VCaP (cell line): ENCODE measurements at regions not wholly inside any gene's neighbourhood (a gene's known extent, or its start where the extent isn't known, plus 50 kb on each side); places are given as distances from the start of the nearest gene placed in this dataset.
A peak's percentile ranks its signal among the peaks of the same experiment; 100 is the strongest.

Experiments
- H3K27ac ChIP-seq: fragments of 450-650 bp; 2 replicates; pipeline ENCODE4 v1.5.1; 2017
- CTCF ChIP-seq: fragments of 450-650 bp; conservative IDR thresholded peaks from 2 replicates; pipeline ENCODE4 v1.5.1; 2017; ENCODE audit warnings: mild to moderate bottlenecking, moderate library complexity

DNA sequence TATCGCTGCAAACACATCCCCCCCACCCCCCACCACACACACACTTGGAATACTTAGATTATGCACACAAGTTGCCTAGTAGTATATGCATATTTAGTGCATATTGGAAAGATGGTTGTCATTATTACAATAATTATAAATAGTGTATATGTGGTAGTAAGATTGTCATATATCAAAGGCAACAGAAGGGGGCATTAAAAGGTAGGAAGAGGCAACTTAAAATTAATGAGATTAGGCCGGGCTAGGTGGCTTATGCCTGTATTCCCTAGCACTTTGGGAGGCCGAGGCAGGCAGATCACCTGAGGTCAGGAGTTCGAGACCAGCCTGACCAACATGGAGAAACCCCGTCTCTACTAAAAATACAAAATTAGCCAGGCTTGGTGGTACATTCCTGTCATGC, 52.1 kb downstream of the GSC start:
- TF ChIP-seq CTCF, result peak; percentile 20; the same call in 1 of the 2 replicates

DNA sequence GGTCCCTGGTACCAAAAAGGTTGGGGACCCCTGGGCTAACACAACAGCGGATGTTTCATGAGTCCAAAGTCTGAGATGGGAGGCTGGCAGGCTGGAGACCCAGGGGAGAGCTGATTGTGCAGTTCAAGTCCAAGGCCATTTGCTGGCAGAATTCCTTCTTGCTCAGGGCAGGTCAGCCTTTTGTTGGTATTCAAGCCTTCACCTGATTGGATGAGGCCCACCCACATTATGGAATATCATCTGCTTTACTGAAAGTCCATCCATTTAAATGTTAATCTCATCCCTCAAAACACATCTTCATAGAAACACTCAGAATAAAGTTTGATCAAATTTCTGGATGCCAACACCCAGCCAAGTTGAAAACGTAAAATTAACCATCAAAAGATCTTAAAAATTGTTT, 52.9 kb downstream of the GSC start:
- no peak for TF ChIP-seq CTCF

More for the DNA sequence above, 52.1 kb downstream of the GSC start:
- no peak overlapping the region for H3K27ac ChIP-seq

DNA sequence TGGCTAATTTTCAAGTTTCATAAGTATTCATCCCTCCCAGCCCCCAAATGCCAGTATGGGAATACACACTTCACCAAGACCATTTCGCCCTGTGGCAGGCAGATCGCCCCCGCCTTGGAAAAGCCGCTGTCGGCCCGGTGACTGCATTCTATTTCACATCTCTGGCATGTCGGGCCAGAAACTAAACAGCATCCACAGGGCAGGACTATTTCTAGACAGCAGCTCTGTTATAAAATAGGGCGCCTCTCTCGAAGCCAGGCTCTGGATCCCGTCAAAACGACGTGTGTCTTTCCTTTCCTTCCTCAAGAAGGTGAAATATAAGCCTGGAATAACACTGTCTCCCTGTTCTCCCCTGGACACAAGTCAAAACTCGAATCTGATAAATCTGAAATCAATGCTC, 56.8 kb downstream of the GSC start:
- no peak overlapping the region for H3K27ac ChIP-seq
- no peak for TF ChIP-seq CTCF

More for the DNA sequence above, 52.9 kb downstream of the GSC start:
- H3K27ac ChIP-seq, result no peak overlapping the region

GRCh38 chr14:94710731-94711130, 59.2 kb downstream of the GSC start:
- no peak for TF ChIP-seq CTCF
- peak overlapping the region; percentile 22; the same call in 1 of the 2 replicates for H3K27ac ChIP-seq

DNA sequence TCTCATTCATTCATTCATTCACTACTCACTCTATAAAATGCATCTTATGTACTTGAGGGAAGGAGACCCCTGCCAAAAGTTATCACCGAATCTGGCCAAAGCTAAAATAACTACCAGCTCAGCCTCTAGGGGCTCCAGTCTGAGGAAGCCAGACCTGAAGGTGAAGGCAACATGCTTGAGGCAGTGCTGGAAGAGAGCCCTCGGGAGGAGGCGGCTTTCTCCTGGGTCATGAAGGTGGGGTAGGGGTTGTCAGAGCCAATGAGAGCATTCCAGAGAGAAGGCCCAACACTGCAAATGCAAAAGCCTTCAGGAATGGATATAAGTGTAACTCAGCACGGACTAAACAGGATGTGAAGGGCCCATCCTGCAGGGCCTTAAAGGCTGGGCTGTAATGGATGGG, 62.4 kb downstream of the GSC start:
- TF ChIP-seq CTCF, result peak; percentile 20
- H3K27ac ChIP-seq, result no peak overlapping the region

- H3K27ac ChIP-seq, result no peak overlapping the region
- TF ChIP-seq CTCF, result no peak
These were observed 63.8 kb downstream of the GSC start for GRCh38 chr14:94706133-94706532.

GRCh38 chr14:94702629-94703028, 67.3 kb downstream of the GSC start:
- no peak for TF ChIP-seq CTCF
- H3K27ac ChIP-seq, result no peak overlapping the region
